GM23338 (cell line): ENCODE measurements at regions not wholly inside any gene's neighbourhood (a gene's known extent, or its start where the extent isn't known, plus 50 kb on each side); places are given as distances from the start of the nearest gene placed in this dataset.

Experiments
- ATAC-seq: fragments of 200-7000 bp; cut with Tn5 transposase; 3 replicates; pipeline ENCODE4 v1.9.1; 2020
- DNase-seq: peaks from one replicate; pipeline ENCODE4 v3.0.0-alpha.2; 2015; ENCODE audit warnings: low spot score
- H2AFZ ChIP-seq: fragments of 200-600 bp; sonication (generic); 2 replicates; pipeline ENCODE4 v1.8.0; 2016; ENCODE audit warnings: antibody characterized with exemption, mild to moderate bottlenecking, moderate library complexity
- H3F3A ChIP-seq: fragments of 200-600 bp; sonication (generic); replicated peaks from 2 replicates; pipeline ENCODE4 v1.8.0; 2017; ENCODE audit warnings: antibody characterized with exemption, mixed run types, low read depth
- H3K27ac ChIP-seq: fragments of 200-600 bp; sonication (generic); 2 replicates; pipeline ENCODE4 v1.6.1; 2016; ENCODE audit warnings: low read depth
- H3K27me3 ChIP-seq: fragments of 200-600 bp; sonication (generic); 2 replicates; pipeline ENCODE4 v1.8.0; 2016; ENCODE audit warnings: mild to moderate bottlenecking, mixed run types, moderate library complexity; ENCODE audit not compliant: insufficient read depth
- H3K36me3 ChIP-seq: fragments of 200-600 bp; sonication (generic); 2 replicates; pipeline ENCODE4 v1.8.0; 2016; ENCODE audit warnings: mild to moderate bottlenecking; ENCODE audit not compliant: insufficient read depth
- H3K4me1 ChIP-seq: fragments of 200-600 bp; sonication (generic); 2 replicates; pipeline ENCODE4 v1.8.0; 2016; ENCODE audit warnings: mild to moderate bottlenecking, moderate library complexity; ENCODE audit not compliant: insufficient read depth
- H3K4me2 ChIP-seq: fragments of 200-600 bp; sonication (generic); 2 replicates; pipeline ENCODE4 v1.7.1; 2017; ENCODE audit warnings: mixed run types
- H3K4me3 ChIP-seq: fragments of 200-600 bp; sonication (generic); 2 replicates; pipeline ENCODE4 v1.6.1; 2016; ENCODE audit warnings: mixed run types
- H3K79me2 ChIP-seq: fragments of 200-600 bp; sonication (generic); replicated peaks from 2 replicates; pipeline ENCODE4 v1.8.0; 2017; ENCODE audit warnings: mild to moderate bottlenecking; ENCODE audit not compliant: insufficient read depth
- H3K9me2 ChIP-seq: fragments of 200-600 bp; sonication (generic); 2 replicates; pipeline ENCODE4 v1.8.0; 2017; ENCODE audit not compliant: insufficient read depth
- H4K20me1 ChIP-seq: fragments of 200-600 bp; sonication (generic); replicated peaks from 2 replicates; pipeline ENCODE4 v1.8.0; 2017; ENCODE audit warnings: mild to moderate bottlenecking; ENCODE audit not compliant: insufficient read depth
- H3K27ac Mint-ChIP-seq: 2 replicates; pipeline ENCODE4 v1.8.0; 2020; ENCODE audit warnings: inconsistent platforms, mild to moderate bottlenecking, moderate library complexity, mixed read lengths
- H3K27me3 Mint-ChIP-seq: 3 replicates; pipeline ENCODE4 v1.8.0; 2022; ENCODE audit warnings: low read depth, mild to moderate bottlenecking, moderate library complexity, mixed read lengths, inconsistent platforms; ENCODE audit not compliant: insufficient read depth, poor library complexity
- H3K36me3 Mint-ChIP-seq: 3 replicates; pipeline ENCODE4 v1.8.0; 2021; ENCODE audit warnings: low read depth, mild to moderate bottlenecking, inconsistent platforms, moderate library complexity, mixed read lengths
- H3K4me1 Mint-ChIP-seq: 3 replicates; pipeline ENCODE4 v1.8.0; 2020; ENCODE audit warnings: mild to moderate bottlenecking, inconsistent platforms, mixed read lengths
- H3K4me3 Mint-ChIP-seq: 3 replicates; pipeline ENCODE4 v1.8.0; 2021; ENCODE audit warnings: moderate library complexity, mild to moderate bottlenecking, inconsistent platforms, mixed read lengths
- H3K9me3 Mint-ChIP-seq: 3 replicates; pipeline ENCODE4 v1.8.0; 2020; ENCODE audit warnings: moderate library complexity, mild to moderate bottlenecking, inconsistent platforms, mixed read lengths
- CREB1 ChIP-seq: fragments of 250-450 bp; sonication (Bioruptor Pico); IDR thresholded peaks from 2 replicates; pipeline ENCODE4 v1.5.0; 2020; ENCODE audit warnings: low read depth, mild to moderate bottlenecking, moderate library complexity
- EZH2phosphoT487 ChIP-seq: fragments of 200-600 bp; sonication (generic); IDR thresholded peaks from one replicate; pipeline ENCODE4 v1.8.1; 2018; ENCODE audit warnings: antibody characterized with exemption; ENCODE audit not compliant: unreplicated experiment
- JUNB ChIP-seq: IDR thresholded peaks from one replicate; pipeline ENCODE4 v1.6.1; 2016; ENCODE audit warnings: antibody characterized with exemption; ENCODE audit not compliant: unreplicated experiment
- NANOG ChIP-seq: IDR thresholded peaks from 2 replicates; pipeline ENCODE4 v1.6.1; 2016; ENCODE audit warnings: antibody characterized with exemption, borderline replicate concordance
- POLR2AphosphoS5 ChIP-seq: IDR thresholded peaks from 2 replicates; pipeline ENCODE4 v1.6.1; 2016; ENCODE audit warnings: antibody characterized with exemption, low read depth
- ZNF331 ChIP-seq: fragments of 250-450 bp; sonication (Bioruptor Pico); IDR thresholded peaks from 2 replicates; pipeline ENCODE4 v1.5.0; 2020; ENCODE audit warnings: low read depth, mild to moderate bottlenecking, moderate library complexity
- TF ChIP-seq, protein P1 (sequence below): fragments of 250-450 bp; sonication (Bioruptor Pico); IDR thresholded peaks from 2 replicates; pipeline ENCODE4 v1.5.0; 2020; ENCODE audit warnings: mild to moderate bottlenecking, moderate library complexity
- TF ChIP-seq, protein P2 (sequence below): IDR thresholded peaks from one replicate; pipeline ENCODE4 v1.6.1; 2018; ENCODE audit warnings: antibody characterized with exemption; ENCODE audit not compliant: unreplicated experiment

DNA sequence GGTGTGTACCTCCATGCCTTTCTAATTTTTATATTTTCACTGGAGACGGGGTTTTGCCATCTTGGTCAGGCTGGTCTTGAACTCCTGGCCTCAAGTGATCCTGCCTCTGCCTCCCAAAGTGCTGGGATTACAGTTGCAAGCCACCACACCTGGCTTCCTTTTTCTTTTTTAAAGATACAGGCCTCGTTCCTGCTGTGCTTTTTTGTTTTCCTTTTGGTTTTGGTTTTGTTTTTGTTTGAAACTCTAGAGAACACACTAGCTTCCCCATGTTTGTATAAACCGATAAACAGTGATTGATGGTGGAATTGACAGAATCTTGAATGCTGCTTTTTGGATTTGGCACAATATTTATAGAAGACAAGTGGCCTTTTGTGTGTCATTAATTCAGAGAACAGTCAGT lies 1603.4 kb downstream of the MAT2B start:
- DNase-seq (no peak), ATAC-seq (no peak)
- H2AFZ ChIP-seq: no peak overlapping the region
- TF ChIP-seq POLR2AphosphoS5 (no peak), ZNF331 (CRISPR knock-in tag) (no peak), EZH2phosphoT487 (no peak), NANOG (no peak), CREB1 (CRISPR knock-in tag) (no peak), JUNB (no peak)
- TF ChIP-seq, protein P1, sequence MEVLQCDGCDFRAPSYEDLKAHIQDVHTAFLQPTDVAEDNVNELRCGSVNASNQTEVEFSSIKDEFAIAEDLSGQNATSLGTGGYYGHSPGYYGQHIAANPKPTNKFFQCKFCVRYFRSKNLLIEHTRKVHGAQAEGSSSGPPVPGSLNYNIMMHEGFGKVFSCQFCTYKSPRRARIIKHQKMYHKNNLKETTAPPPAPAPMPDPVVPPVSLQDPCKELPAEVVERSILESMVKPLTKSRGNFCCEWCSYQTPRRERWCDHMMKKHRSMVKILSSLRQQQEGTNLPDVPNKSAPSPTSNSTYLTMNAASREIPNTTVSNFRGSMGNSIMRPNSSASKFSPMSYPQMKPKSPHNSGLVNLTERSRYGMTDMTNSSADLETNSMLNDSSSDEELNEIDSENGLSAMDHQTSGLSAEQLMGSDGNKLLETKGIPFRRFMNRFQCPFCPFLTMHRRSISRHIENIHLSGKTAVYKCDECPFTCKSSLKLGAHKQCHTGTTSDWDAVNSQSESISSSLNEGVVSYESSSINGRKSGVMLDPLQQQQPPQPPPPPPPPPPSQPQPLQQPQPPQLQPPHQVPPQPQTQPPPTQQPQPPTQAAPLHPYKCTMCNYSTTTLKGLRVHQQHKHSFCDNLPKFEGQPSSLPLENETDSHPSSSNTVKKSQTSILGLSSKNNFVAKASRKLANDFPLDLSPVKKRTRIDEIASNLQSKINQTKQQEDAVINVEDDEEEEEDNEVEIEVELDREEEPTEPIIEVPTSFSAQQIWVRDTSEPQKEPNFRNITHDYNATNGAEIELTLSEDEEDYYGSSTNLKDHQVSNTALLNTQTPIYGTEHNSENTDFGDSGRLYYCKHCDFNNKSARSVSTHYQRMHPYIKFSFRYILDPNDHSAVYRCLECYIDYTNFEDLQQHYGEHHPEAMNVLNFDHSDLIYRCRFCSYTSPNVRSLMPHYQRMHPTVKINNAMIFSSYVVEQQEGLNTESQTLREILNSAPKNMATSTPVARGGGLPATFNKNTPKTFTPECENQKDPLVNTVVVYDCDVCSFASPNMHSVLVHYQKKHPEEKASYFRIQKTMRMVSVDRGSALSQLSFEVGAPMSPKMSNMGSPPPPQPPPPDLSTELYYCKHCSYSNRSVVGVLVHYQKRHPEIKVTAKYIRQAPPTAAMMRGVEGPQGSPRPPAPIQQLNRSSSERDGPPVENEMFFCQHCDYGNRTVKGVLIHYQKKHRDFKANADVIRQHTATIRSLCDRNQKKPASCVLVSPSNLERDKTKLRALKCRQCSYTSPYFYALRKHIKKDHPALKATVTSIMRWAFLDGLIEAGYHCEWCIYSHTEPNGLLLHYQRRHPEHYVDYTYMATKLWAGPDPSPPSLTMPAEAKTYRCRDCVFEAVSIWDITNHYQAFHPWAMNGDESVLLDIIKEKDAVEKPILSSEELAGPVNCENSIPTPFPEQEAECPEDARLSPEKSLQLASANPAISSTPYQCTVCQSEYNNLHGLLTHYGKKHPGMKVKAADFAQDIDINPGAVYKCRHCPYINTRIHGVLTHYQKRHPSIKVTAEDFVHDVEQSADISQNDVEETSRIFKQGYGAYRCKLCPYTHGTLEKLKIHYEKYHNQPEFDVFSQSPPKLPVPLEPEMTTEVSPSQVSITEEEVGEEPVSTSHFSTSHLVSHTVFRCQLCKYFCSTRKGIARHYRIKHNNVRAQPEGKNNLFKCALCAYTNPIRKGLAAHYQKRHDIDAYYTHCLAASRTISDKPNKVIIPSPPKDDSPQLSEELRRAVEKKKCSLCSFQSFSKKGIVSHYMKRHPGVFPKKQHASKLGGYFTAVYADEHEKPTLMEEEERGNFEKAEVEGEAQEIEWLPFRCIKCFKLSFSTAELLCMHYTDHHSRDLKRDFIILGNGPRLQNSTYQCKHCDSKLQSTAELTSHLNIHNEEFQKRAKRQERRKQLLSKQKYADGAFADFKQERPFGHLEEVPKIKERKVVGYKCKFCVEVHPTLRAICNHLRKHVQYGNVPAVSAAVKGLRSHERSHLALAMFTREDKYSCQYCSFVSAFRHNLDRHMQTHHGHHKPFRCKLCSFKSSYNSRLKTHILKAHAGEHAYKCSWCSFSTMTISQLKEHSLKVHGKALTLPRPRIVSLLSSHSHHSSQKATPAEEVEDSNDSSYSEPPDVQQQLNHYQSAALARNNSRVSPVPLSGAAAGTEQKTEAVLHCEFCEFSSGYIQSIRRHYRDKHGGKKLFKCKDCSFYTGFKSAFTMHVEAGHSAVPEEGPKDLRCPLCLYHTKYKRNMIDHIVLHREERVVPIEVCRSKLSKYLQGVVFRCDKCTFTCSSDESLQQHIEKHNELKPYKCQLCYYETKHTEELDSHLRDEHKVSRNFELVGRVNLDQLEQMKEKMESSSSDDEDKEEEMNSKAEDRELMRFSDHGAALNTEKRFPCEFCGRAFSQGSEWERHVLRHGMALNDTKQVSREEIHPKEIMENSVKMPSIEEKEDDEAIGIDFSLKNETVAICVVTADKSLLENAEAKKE (CRISPR knock-in tag): no peak
- TF ChIP-seq, protein P2, sequence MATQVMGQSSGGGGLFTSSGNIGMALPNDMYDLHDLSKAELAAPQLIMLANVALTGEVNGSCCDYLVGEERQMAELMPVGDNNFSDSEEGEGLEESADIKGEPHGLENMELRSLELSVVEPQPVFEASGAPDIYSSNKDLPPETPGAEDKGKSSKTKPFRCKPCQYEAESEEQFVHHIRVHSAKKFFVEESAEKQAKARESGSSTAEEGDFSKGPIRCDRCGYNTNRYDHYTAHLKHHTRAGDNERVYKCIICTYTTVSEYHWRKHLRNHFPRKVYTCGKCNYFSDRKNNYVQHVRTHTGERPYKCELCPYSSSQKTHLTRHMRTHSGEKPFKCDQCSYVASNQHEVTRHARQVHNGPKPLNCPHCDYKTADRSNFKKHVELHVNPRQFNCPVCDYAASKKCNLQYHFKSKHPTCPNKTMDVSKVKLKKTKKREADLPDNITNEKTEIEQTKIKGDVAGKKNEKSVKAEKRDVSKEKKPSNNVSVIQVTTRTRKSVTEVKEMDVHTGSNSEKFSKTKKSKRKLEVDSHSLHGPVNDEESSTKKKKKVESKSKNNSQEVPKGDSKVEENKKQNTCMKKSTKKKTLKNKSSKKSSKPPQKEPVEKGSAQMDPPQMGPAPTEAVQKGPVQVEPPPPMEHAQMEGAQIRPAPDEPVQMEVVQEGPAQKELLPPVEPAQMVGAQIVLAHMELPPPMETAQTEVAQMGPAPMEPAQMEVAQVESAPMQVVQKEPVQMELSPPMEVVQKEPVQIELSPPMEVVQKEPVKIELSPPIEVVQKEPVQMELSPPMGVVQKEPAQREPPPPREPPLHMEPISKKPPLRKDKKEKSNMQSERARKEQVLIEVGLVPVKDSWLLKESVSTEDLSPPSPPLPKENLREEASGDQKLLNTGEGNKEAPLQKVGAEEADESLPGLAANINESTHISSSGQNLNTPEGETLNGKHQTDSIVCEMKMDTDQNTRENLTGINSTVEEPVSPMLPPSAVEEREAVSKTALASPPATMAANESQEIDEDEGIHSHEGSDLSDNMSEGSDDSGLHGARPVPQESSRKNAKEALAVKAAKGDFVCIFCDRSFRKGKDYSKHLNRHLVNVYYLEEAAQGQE: no peak
- H3F3A ChIP-seq: no peaks in the 10 kb centered on the region
- peak overlapping the region; percentile 65; the same call in 1 of the 2 replicates for H3K27ac Mint-ChIP-seq
- no peaks in the 10 kb centered on the region for H3K9me3 Mint-ChIP-seq
- no peaks in the 10 kb centered on the region for H3K79me2 ChIP-seq
- H3K4me1 ChIP-seq: no peaks in the 10 kb centered on the region
- H4K20me1 ChIP-seq: no peaks in the 10 kb centered on the region
- no peak overlapping the region for H3K4me3 ChIP-seq
- no peaks in the 10 kb centered on the region; the same call in 2 of the 3 replicates for H3K36me3 Mint-ChIP-seq
- H3K27ac ChIP-seq: no peak overlapping the region
- no peaks in the 10 kb centered on the region for H3K36me3 ChIP-seq
- H3K4me3 Mint-ChIP-seq: no peak overlapping the region
- H3K4me2 ChIP-seq: no peak overlapping the region
- peaks cover 2% of the 10 kb centered on the region for H3K27me3 Mint-ChIP-seq
- H3K4me1 Mint-ChIP-seq: no peaks in the 10 kb centered on the region
- H3K9me2 ChIP-seq: no peaks in the 10 kb centered on the region
- no peaks in the 10 kb centered on the region for H3K27me3 ChIP-seq
